GM19372 (cell line): ENCODE measurements at regions not wholly inside any gene's neighbourhood (a gene's known extent, or its start where the extent isn't known, plus 50 kb on each side); places are given as distances from the start of the nearest gene placed in this dataset.

Source experiments
- ATAC-seq: cut with Tn5 transposase; IDR thresholded peaks from one replicate; pipeline ENCODE4 v1.9.1; 2021; ENCODE audit warnings: mild to moderate bottlenecking, low read depth, moderate library complexity; ENCODE audit not compliant: unreplicated experiment

- ATAC-seq = no peak
Measured at GRCh38 chr13:53782488-53782961, 753.9 kb downstream of the OLFM4 start.

- no peak for ATAC-seq
Measured at GRCh38 chr13:53783471-53783870, 754.9 kb downstream of the OLFM4 start.

- ATAC-seq = no peak
Measured at GRCh38 chr13:53788286-53788685, 759.7 kb downstream of the OLFM4 start.

- no peak for ATAC-seq
Measured at GRCh38 chr13:53800011-53800410, 771.4 kb downstream of the OLFM4 start.

GRCh38 chr13:53807251-53807834 is 778.7 kb downstream of the OLFM4 start:
- no peak for ATAC-seq

GRCh38 chr13:53821632-53822031 is 793.0 kb downstream of the OLFM4 start:
- ATAC-seq = no peak

- no peak for ATAC-seq
Measured at GRCh38 chr13:53822136-53822535, 793.5 kb downstream of the OLFM4 start.

- no peak for ATAC-seq
Measured at GRCh38 chr13:53839461-53839860, 810.8 kb downstream of the OLFM4 start.

- ATAC-seq = no peak
Measured at GRCh38 chr13:53844473-53845146, 816.0 kb downstream of the OLFM4 start.

GRCh38 chr13:53847502-53847901 is 818.9 kb downstream of the OLFM4 start:
- no peak for ATAC-seq

GRCh38 chr13:53848366-53848961 is 819.9 kb downstream of the OLFM4 start:
- no peak for ATAC-seq

GRCh38 chr13:53854321-53854720 is 825.7 kb downstream of the OLFM4 start:
- ATAC-seq = no peak

GRCh38 chr13:53856573-53857195 is 828.1 kb downstream of the OLFM4 start:
- no peak for ATAC-seq

GRCh38 chr13:53863520-53863919 is 834.9 kb downstream of the OLFM4 start:
- ATAC-seq = no peak

- no peak for ATAC-seq
Measured at GRCh38 chr13:53873558-53873957, 844.9 kb downstream of the OLFM4 start.

- no peak for ATAC-seq
Measured at GRCh38 chr13:53878861-53879260, 850.2 kb downstream of the OLFM4 start.

- ATAC-seq = no peak
Measured at GRCh38 chr13:53885997-53886396, 857.4 kb downstream of the OLFM4 start.

- ATAC-seq = no peak
Measured at GRCh38 chr13:53890696-53891095, 862.1 kb downstream of the OLFM4 start.

- ATAC-seq = no peak
Measured at GRCh38 chr13:53901593-53901992, 873.0 kb downstream of the OLFM4 start.

- ATAC-seq = no peak
Measured at GRCh38 chr13:53907891-53908290, 879.3 kb downstream of the OLFM4 start.

- ATAC-seq = no peak
Measured at GRCh38 chr13:53920916-53921315, 892.3 kb downstream of the OLFM4 start.
